VCaP (cell line): ENCODE measurements at regions not wholly inside any gene's neighbourhood (a gene's known extent, or its start where the extent isn't known, plus 50 kb on each side); places are given as distances from the start of the nearest gene placed in this dataset.

ENCODE experiments used
- H3K27ac ChIP-seq: fragments of 450-650 bp; 2 replicates; pipeline ENCODE4 v1.5.1; 2017
- TF ChIP-seq, protein P1 (sequence below): fragments of 450-650 bp; conservative IDR thresholded peaks from 2 replicates; pipeline ENCODE4 v1.5.1; 2017; ENCODE audit warnings: mild to moderate bottlenecking, moderate library complexity

DNA sequence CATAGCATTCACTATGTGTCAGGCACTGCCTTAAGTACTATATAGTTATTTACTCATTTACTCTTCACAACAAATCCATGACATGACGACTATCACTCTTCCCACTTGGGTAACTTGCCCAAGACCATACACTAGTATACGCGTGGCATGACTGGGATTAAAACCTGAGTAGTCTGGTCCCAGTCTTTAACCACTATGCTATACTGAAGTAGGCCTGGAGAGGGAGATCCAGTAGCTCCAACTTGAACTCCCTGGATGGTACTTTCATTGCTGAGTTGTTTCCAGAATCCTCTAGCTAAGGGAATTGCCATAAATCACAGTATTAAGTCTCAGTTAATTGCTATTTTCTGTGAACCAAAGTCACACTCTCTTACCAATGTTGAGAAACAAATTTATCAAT lies 116.2 kb upstream of the LSAMP start:
- TF ChIP-seq, protein P1, sequence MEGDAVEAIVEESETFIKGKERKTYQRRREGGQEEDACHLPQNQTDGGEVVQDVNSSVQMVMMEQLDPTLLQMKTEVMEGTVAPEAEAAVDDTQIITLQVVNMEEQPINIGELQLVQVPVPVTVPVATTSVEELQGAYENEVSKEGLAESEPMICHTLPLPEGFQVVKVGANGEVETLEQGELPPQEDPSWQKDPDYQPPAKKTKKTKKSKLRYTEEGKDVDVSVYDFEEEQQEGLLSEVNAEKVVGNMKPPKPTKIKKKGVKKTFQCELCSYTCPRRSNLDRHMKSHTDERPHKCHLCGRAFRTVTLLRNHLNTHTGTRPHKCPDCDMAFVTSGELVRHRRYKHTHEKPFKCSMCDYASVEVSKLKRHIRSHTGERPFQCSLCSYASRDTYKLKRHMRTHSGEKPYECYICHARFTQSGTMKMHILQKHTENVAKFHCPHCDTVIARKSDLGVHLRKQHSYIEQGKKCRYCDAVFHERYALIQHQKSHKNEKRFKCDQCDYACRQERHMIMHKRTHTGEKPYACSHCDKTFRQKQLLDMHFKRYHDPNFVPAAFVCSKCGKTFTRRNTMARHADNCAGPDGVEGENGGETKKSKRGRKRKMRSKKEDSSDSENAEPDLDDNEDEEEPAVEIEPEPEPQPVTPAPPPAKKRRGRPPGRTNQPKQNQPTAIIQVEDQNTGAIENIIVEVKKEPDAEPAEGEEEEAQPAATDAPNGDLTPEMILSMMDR, result no peak
- H3K27ac ChIP-seq, result no peak overlapping the region

- TF ChIP-seq, protein P1, result no peak
- H3K27ac ChIP-seq, result no peak overlapping the region
Measured at GRCh38 chr3:116563351-116563750, 118.1 kb upstream of the LSAMP start.

- TF ChIP-seq, protein P1, result no peak
Measured at GRCh38 chr3:116566478-116566960, 121.2 kb upstream of the LSAMP start.

GRCh38 chr3:116569611-116570010 lies 124.3 kb upstream of the LSAMP start:
- TF ChIP-seq, protein P1, result no peak
- H3K27ac ChIP-seq, result no peak overlapping the region

More at GRCh38 chr3:116566478-116566960, 121.2 kb upstream of the LSAMP start:
- H3K27ac ChIP-seq, result no peak overlapping the region

GRCh38 chr3:116579840-116580239 lies 129.7 kb upstream of the TUSC7 start:
- H3K27ac ChIP-seq, result no peak overlapping the region
- TF ChIP-seq, protein P1, result no peak

DNA sequence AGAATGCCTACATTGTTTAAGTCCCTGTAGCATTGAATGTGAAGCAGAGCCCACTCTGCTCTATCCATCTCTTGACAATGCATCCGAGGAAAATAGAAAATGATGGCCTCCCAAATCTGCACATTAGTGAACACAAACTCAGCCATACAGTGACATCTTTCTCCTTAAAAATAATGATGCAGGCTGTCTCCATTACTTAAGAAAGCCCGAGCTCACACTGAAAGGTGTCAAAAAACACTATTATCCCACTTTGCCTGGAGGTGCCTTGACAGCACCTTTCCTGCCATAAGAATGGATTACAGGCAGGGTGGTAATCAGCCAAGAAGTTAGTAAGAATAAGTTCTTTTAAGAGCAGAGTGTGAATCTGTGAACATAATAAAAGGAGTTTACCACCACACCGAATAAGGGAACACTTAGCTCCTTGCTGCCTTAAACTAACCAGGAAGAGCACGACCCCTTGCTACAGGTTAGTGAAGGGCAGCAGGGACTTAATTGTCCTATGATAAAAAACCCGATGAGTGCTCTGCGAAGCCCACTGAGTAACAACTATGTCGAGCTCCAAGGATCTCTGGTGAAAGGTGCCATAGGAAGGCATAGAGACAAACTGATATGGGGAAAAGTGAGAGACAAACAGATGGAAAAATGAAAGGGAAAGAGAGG lies 123.2 kb upstream of the TUSC7 start:
- no peak overlapping the region for H3K27ac ChIP-seq
- TF ChIP-seq, protein P1, result no peak

GRCh38 chr3:116591236-116591635 lies 118.3 kb upstream of the TUSC7 start:
- TF ChIP-seq, protein P1, result no peak
- no peak overlapping the region for H3K27ac ChIP-seq
